GM23248 (cell line): ENCODE measurements at regions not wholly inside any gene's neighbourhood (a gene's known extent, or its start where the extent isn't known, plus 50 kb on each side); places are given as distances from the start of the nearest gene placed in this dataset.

Experiments
- DNase-seq: peaks from one replicate; pipeline ENCODE4 v3.0.0-alpha.2; 2015
- H2AFZ ChIP-seq: fragments of 200-600 bp; sonication (generic); 2 replicates; pipeline ENCODE4 v1.6.1; 2016; ENCODE audit warnings: antibody characterized with exemption
- H3F3A ChIP-seq: fragments of 200-600 bp; sonication (generic); 2 replicates; pipeline ENCODE4 v1.6.1; 2016; ENCODE audit warnings: mild to moderate bottlenecking, antibody characterized with exemption, mixed run types; ENCODE audit not compliant: insufficient read depth
- H3K27ac ChIP-seq: fragments of 200-600 bp; sonication (generic); 2 replicates; pipeline ENCODE4 v1.5.1; 2016; ENCODE audit warnings: mild to moderate bottlenecking
- H3K27me3 ChIP-seq: fragments of 200-600 bp; sonication (generic); replicated peaks from 2 replicates; pipeline ENCODE4 v1.6.1; 2016; ENCODE audit warnings: mild to moderate bottlenecking; ENCODE audit not compliant: insufficient read depth
- H3K36me3 ChIP-seq: fragments of 200-600 bp; sonication (generic); 2 replicates; pipeline ENCODE4 v1.6.1; 2016; ENCODE audit warnings: low read depth, mild to moderate bottlenecking
- H3K4me1 ChIP-seq: fragments of 200-600 bp; sonication (generic); 2 replicates; pipeline ENCODE4 v1.6.1; 2016; ENCODE audit warnings: mild to moderate bottlenecking; ENCODE audit not compliant: insufficient read depth
- H3K4me2 ChIP-seq: fragments of 200-600 bp; sonication (generic); one replicate; pipeline ENCODE4 v1.6.1; 2016; ENCODE audit warnings: mild to moderate bottlenecking; ENCODE audit not compliant: unreplicated experiment
- H3K4me3 ChIP-seq: fragments of 200-600 bp; sonication (generic); 2 replicates; pipeline ENCODE4 v1.5.1; 2016; ENCODE audit warnings: mild to moderate bottlenecking
- H3K79me2 ChIP-seq: fragments of 200-600 bp; sonication (generic); 2 replicates; pipeline ENCODE4 v1.6.1; 2016; ENCODE audit warnings: mild to moderate bottlenecking; ENCODE audit not compliant: insufficient read depth
- H3K9ac ChIP-seq: fragments of 200-600 bp; sonication (generic); 2 replicates; pipeline ENCODE4 v1.6.1; 2016; ENCODE audit warnings: mild to moderate bottlenecking
- H3K9me2 ChIP-seq: fragments of 200-600 bp; sonication (generic); 2 replicates; pipeline ENCODE4 v1.6.1; 2016; ENCODE audit warnings: mixed run types, mild to moderate bottlenecking, moderate library complexity; ENCODE audit not compliant: insufficient read depth
- H3K9me3 ChIP-seq: fragments of 200-600 bp; sonication (generic); one replicate; pipeline ENCODE4 v1.6.1; 2017; ENCODE audit warnings: low read depth
- H4K20me1 ChIP-seq: fragments of 200-600 bp; sonication (generic); 2 replicates; pipeline ENCODE4 v1.6.0; 2016; ENCODE audit not compliant: insufficient read depth
- EZH2 ChIP-seq: fragments of 200-600 bp; sonication (generic); IDR thresholded peaks from 2 replicates; pipeline ENCODE4 v1.6.1; 2018; ENCODE audit warnings: antibody characterized with exemption, mild to moderate bottlenecking; ENCODE audit not compliant: insufficient read depth, poor library complexity, severe bottlenecking
- EZH2phosphoT487 ChIP-seq: fragments of 200-600 bp; sonication (generic); IDR thresholded peaks from 2 replicates; pipeline ENCODE4 v1.6.1; 2018; ENCODE audit warnings: antibody characterized with exemption, moderate library complexity, mild to moderate bottlenecking, low read depth; ENCODE audit not compliant: insufficient read depth
- WGBS, 2 experiments: methylation state at CpG; one replicate each; pipeline ENCODE4 v1.1.6; 2015 to 2017; ENCODE audit warnings: low lambda C conversion rate in 2 of 2, low coverage in 1 of 2; ENCODE audit errors: missing lambda C conversion rate in 2 of 2; 5-methylcytosine and 5-hydroxymethylcytosine counted together
- in situ Hi-C: fragments of 300-500 bp; cut with MboI; formaldehyde crosslinking; loops from 2 replicates; pipeline ENCODE4 v1.15.0; 2020

DNA sequence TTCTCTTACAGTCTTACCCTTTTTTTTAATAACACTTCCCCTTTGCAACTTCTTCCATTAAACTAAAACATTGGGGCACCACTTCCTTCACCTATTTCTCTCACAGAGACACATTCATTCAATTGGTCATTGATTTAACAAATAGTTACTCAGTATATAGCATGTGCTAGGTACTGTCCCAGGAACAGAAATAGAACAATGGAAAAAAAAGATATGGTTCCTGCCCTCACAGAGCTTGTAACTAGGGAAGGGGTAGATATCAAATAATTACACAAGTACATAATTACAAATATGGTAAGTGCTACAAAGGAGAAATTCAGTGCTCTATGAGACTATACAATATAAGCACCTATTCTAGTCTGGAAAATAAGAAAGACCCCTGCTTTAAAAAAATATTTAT, 165.5 kb upstream of the RBBP8 start:
- DNase-seq, result no peak
- TF ChIP-seq EZH2phosphoT487, result no peak
- no peak for TF ChIP-seq EZH2
- Histone ChIP-seq H3K4me3 (no peak overlapping the region), H4K20me1 (no peaks in the 10 kb centered on the region), H3K27ac (no peak overlapping the region), H2AFZ (no peak overlapping the region), H3K9ac (no peak overlapping the region), H3K36me3 (no peaks in the 10 kb centered on the region), H3K79me2 (no peaks in the 10 kb centered on the region), H3K27me3 (no peaks in the 10 kb centered on the region), H3K4me2 (no peak overlapping the region), H3K9me2 (no peaks in the 10 kb centered on the region), H3K9me3 (no peaks in the 10 kb centered on the region), H3K4me1 (no peaks in the 10 kb centered on the region), H3F3A (no peaks in the 10 kb centered on the region)
- in situ Hi-C loops, result no loop called here

DNA sequence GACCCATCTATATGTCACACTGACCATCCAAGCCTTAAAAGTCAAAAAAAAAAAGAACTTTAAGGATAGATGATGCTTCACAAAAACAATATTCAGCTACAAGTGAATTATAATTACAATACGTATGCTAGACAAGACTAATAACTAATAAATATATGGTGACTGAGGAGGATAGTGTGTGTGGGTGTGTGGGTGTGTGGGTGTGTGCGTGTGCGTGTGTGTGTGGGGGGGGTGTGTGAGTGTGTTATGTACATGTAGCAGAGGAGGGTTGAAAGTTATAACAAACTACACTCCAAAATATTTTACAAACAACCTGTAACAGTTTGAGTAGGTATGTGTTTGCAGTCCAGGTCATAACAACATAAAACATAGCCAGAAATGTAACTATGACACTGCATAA, 159.2 kb upstream of the RBBP8 start:
- no peak for TF ChIP-seq EZH2phosphoT487
- no peak for TF ChIP-seq EZH2
- WGBS, 2 experiments, result 77 to 84% methylated on average over 3 of the region's 3 CpGs
- in situ Hi-C loops, result no loop called here

DNA sequence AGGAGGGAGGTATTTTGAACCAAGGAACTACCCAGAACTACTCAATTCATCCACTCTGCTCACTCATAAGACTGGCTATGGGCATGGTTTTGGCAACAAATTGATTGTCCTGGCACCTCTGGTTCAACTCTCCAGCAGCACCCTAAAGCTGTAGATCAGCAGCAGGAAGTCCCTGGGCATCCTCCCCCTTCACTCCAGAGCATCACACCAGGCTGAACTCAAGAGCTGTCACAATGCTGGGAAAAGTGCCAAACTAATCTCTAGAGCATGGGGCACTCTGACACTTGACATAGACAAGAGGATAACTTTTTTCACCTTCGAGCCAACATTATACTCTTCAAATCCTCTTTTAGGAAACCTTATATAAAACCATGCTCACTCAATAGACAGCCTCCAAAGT, 154.1 kb upstream of the RBBP8 start:
- H3F3A ChIP-seq, result no peaks in the 10 kb centered on the region
- H3K4me2 ChIP-seq, result no peak overlapping the region
- H3K4me1 ChIP-seq, result no peaks in the 10 kb centered on the region
- H3K9me2 ChIP-seq, result no peaks in the 10 kb centered on the region
- no peaks in the 10 kb centered on the region for H4K20me1 ChIP-seq
- H2AFZ ChIP-seq, result no peak overlapping the region
- H3K4me3 ChIP-seq, result no peak overlapping the region
- no peak overlapping the region for H3K27ac ChIP-seq
- WGBS, 2 experiments, result 13 to 14% methylated on average over 1 of the region's 1 CpG
- no peak for TF ChIP-seq EZH2
- TF ChIP-seq EZH2phosphoT487, result no peak
- H3K9me3 ChIP-seq, result no peaks in the 10 kb centered on the region
- H3K9ac ChIP-seq, result no peak overlapping the region
- peaks cover 15% of the 10 kb centered on the region; the same call in 1 of the 2 replicates for H3K27me3 ChIP-seq
- in situ Hi-C loops, result no loop called here
- no peaks in the 10 kb centered on the region for H3K79me2 ChIP-seq
- DNase-seq, result no peak
- no peaks in the 10 kb centered on the region for H3K36me3 ChIP-seq

More for the DNA sequence above, 159.2 kb upstream of the RBBP8 start:
- no peak overlapping the region for H3K4me3 ChIP-seq
- no peaks in the 10 kb centered on the region for H4K20me1 ChIP-seq
- no peaks in the 10 kb centered on the region for H3K9me3 ChIP-seq
- no peaks in the 10 kb centered on the region for H3K27me3 ChIP-seq
- H3K9me2 ChIP-seq, result no peaks in the 10 kb centered on the region
- no peak overlapping the region for H3K9ac ChIP-seq
- no peak overlapping the region for H3K4me2 ChIP-seq
- H2AFZ ChIP-seq, result no peak overlapping the region
- H3K27ac ChIP-seq, result no peak overlapping the region
- no peaks in the 10 kb centered on the region for H3K4me1 ChIP-seq
- no peak for DNase-seq
- H3K79me2 ChIP-seq, result no peaks in the 10 kb centered on the region
- H3F3A ChIP-seq, result no peaks in the 10 kb centered on the region
- no peaks in the 10 kb centered on the region for H3K36me3 ChIP-seq

DNA sequence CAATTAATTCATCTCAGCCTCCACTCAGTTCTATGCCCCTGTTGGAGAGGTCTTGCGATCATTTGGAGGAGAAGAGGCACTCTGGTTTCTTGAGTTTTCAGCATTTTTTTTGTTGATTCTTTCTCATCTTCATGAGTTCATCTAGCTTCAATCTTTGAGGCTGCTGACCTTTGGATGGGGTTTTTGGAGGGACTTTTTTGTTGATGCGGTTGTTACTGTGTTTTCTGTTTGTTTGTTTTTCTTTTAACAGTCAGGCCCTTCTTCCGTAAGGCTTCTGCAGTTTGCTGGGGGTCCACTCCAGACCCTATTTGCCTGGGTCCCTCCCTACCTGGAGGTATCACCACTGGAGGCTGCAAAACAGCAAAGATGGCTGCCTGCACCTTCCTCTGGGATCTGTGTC, 149.9 kb upstream of the RBBP8 start:
- Histone ChIP-seq H3K4me3 (no peak overlapping the region), H3K36me3 (no peaks in the 10 kb centered on the region)
- in situ Hi-C loops, result no loop called here

DNA sequence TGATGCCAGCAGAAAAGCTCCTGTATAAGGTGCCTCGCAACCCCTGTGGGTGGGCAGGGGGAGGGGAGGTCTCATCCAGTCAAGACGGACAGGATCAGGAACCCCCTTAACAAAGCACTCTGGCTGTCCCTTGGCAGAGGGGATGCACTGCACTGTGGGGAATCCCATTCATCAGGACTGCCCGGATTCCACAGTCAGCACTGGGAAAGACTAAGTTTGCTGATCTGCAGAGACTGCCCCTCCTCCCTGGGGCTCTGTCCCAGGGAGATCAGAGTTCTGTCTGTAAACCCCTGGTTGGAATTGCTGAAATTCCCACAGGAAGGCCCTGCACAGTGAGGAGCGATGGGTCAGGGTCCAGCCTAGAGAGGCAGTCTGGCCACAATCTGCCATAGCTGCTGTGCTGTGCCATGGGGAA, 149.5 kb upstream of the RBBP8 start:
- H4K20me1 ChIP-seq, result no peaks in the 10 kb centered on the region
- no peaks in the 10 kb centered on the region for H3K79me2 ChIP-seq
- no peak overlapping the region for H3K4me3 ChIP-seq
- DNase-seq, result no peak
- H3K4me1 ChIP-seq, result no peaks in the 10 kb centered on the region
- peaks cover 15% of the 10 kb centered on the region; the same call in 1 of the 2 replicates for H3K27me3 ChIP-seq
- in situ Hi-C loops, result no loop called here
- no peak overlapping the region for H2AFZ ChIP-seq
- WGBS, 2 experiments, result 52 to 54% methylated on average over 4 of the region's 4 CpGs
- H3K9ac ChIP-seq, result no peak overlapping the region
- no peaks in the 10 kb centered on the region for H3F3A ChIP-seq
- H3K4me2 ChIP-seq, result no peak overlapping the region
- H3K9me3 ChIP-seq, result no peaks in the 10 kb centered on the region
- no peak overlapping the region for H3K27ac ChIP-seq
- H3K9me2 ChIP-seq, result no peaks in the 10 kb centered on the region
- H3K36me3 ChIP-seq, result no peaks in the 10 kb centered on the region
- TF ChIP-seq EZH2 (no peak), EZH2phosphoT487 (no peak)

More for the DNA sequence above, 149.9 kb upstream of the RBBP8 start:
- Histone ChIP-seq H3K79me2 (no peaks in the 10 kb centered on the region), H3F3A (no peaks in the 10 kb centered on the region), H3K9me3 (no peaks in the 10 kb centered on the region), H3K9ac (no peak overlapping the region), H2AFZ (no peak overlapping the region), H3K27me3 (peaks cover 15% of the 10 kb centered on the region; the same call in 1 of the 2 replicates), H4K20me1 (no peaks in the 10 kb centered on the region), H3K27ac (no peak overlapping the region), H3K4me2 (no peak overlapping the region), H3K9me2 (no peaks in the 10 kb centered on the region), H3K4me1 (no peaks in the 10 kb centered on the region)
- TF ChIP-seq EZH2phosphoT487 (no peak), EZH2 (no peak)
- no peak for DNase-seq
- WGBS, 2 experiments, result 62 to 75% methylated on average over 3 of the region's 3 CpGs
